GM06990 (cell line): ENCODE measurements at regions not wholly inside any gene's neighbourhood (a gene's known extent, or its start where the extent isn't known, plus 50 kb on each side); places are given as distances from the start of the nearest gene placed in this dataset.

Experiments
- DNase-seq: peaks from one replicate; pipeline ENCODE4 v3.0.0-alpha.2; 2011; ENCODE audit not compliant: insufficient read length; ENCODE audit errors: extremely low read depth
- H3K27me3 ChIP-seq: replicated peaks from 2 replicates; pipeline ENCODE4 v1.6.0; 2011; ENCODE audit warnings: low read length; ENCODE audit not compliant: control insufficient read depth, insufficient read depth
- H3K36me3 ChIP-seq: 2 replicates; pipeline ENCODE4 v1.5.1; 2011; ENCODE audit warnings: low read length; ENCODE audit not compliant: control insufficient read depth, insufficient read depth
- H3K4me3 ChIP-seq: replicated peaks from 2 replicates; pipeline ENCODE4 v1.5.1; 2011; ENCODE audit warnings: low read depth, mild to moderate bottlenecking, control low read depth, low read length
- CTCF ChIP-seq: IDR thresholded peaks from 2 replicates; pipeline ENCODE4 v1.5.1; 2011; ENCODE audit warnings: low read length, control low read depth, mild to moderate bottlenecking, inconsistent platforms; ENCODE audit not compliant: insufficient read depth, poor library complexity, severe bottlenecking

- no peak for DNase-seq
- no peak for TF ChIP-seq CTCF
Observed at GRCh38 chr10:124281666-124282065, 137.1 kb downstream of the OAT start.

GRCh38 chr10:124280916-124281315 lies 137.8 kb downstream of the OAT start:
- Histone ChIP-seq H3K36me3 (no peaks in the 10 kb centered on the region), H3K4me3 (no peak overlapping the region), H3K27me3 (no peaks in the 10 kb centered on the region)
- TF ChIP-seq CTCF: no peak
- no peak for DNase-seq

More at GRCh38 chr10:124281666-124282065, 137.1 kb downstream of the OAT start:
- H3K4me3 ChIP-seq: no peak overlapping the region
- H3K27me3 ChIP-seq: no peaks in the 10 kb centered on the region
- H3K36me3 ChIP-seq: no peaks in the 10 kb centered on the region

GRCh38 chr10:124279882-124280281 lies 138.8 kb downstream of the OAT start:
- H3K36me3 ChIP-seq: no peaks in the 10 kb centered on the region
- no peaks in the 10 kb centered on the region for H3K27me3 ChIP-seq
- no peak for DNase-seq
- TF ChIP-seq CTCF: no peak
- H3K4me3 ChIP-seq: no peak overlapping the region

- no peak for DNase-seq
Observed at GRCh38 chr10:124279298-124279697, 139.4 kb downstream of the OAT start.

GRCh38 chr10:124278356-124278755 lies 140.4 kb downstream of the OAT start:
- TF ChIP-seq CTCF: no peak
- no peak for DNase-seq
- H3K36me3 ChIP-seq: no peaks in the 10 kb centered on the region
- no peaks in the 10 kb centered on the region for H3K27me3 ChIP-seq
- no peak overlapping the region for H3K4me3 ChIP-seq

More at GRCh38 chr10:124279298-124279697, 139.4 kb downstream of the OAT start:
- Histone ChIP-seq H3K4me3 (no peak overlapping the region), H3K27me3 (no peaks in the 10 kb centered on the region), H3K36me3 (no peaks in the 10 kb centered on the region)
- no peak for TF ChIP-seq CTCF

- Histone ChIP-seq H3K36me3 (no peaks in the 10 kb centered on the region), H3K27me3 (no peaks in the 10 kb centered on the region), H3K4me3 (no peak overlapping the region)
- no peak for TF ChIP-seq CTCF
- no peak for DNase-seq
Observed at GRCh38 chr10:124273141-124273540, 145.6 kb downstream of the OAT start.
